K562 (cell line): ENCODE measurements at regions not wholly inside any gene's neighbourhood (a gene's known extent, or its start where the extent isn't known, plus 50 kb on each side); places are given as distances from the start of the nearest gene placed in this dataset.

Source experiments
- CHD1 ChIP-seq: fragments of 200-600 bp; sonication (generic); IDR thresholded peaks from one replicate; pipeline ENCODE4 v1.6.1; 2012; ENCODE audit warnings: mild to moderate bottlenecking, moderate library complexity, low read length, inconsistent platforms
- MITF ChIP-seq: IDR thresholded peaks from 2 replicates; pipeline ENCODE4 v1.6.1; 2014; ENCODE audit warnings: antibody characterized with exemption
- RREB1 ChIP-seq: fragments of 250-450 bp; sonication (Bioruptor Pico); IDR thresholded peaks from 2 replicates; pipeline ENCODE4 v1.4.0; 2020
- STAT6 ChIP-seq: sonication (generic); formaldehyde crosslinking; IDR thresholded peaks from 2 replicates; pipeline ENCODE4 v1.8.1; 2023; ENCODE audit warnings: mild to moderate bottlenecking, missing genetic modification reagents
- ZNF507 ChIP-seq: conservative IDR thresholded peaks from 2 replicates; pipeline ENCODE4 v1.6.1; 2017; ENCODE audit warnings: missing genetic modification characterization, missing compliant biosample characterization

- TF ChIP-seq RREB1 (CRISPR knock-in tag), result no peak
- no peak for TF ChIP-seq MITF
- TF ChIP-seq STAT6, result no peak
- no peak for TF ChIP-seq ZNF507 (tag)
- TF ChIP-seq CHD1, result no peak
Measured at GRCh38 chr14:59060841-59061240, 127.6 kb upstream of the DAAM1 start (continued).
